ENCODE measurements at regions not wholly inside any gene's neighbourhood (a gene's known extent, or its start where the extent isn't known, plus 50 kb on each side); places are given as distances from the start of the nearest gene placed in this dataset.

- TF ChIP-seq CTCF (IDR thresholded peaks at IDR 0.05) (no peak), POLR2A (IDR thresholded peaks at IDR 0.05) (no peak), EP300 (IDR thresholded peaks at IDR 0.05) (no peak), POLR2AphosphoS5 (IDR thresholded peaks at IDR 0.05) (peak in 2 of 3 donors; percentile 11 to 13)
Measured at GRCh38 chr3:124563376-124563775, 166.9 kb upstream of the UMPS start.

All from stomach (tissue), 4 donors.